NCI-H2196 (cell line): ENCODE measurements at regions not wholly inside any gene's neighbourhood (a gene's known extent, or its start where the extent isn't known, plus 50 kb on each side); places are given as distances from the start of the nearest gene placed in this dataset.

Experiments used
- DNase-seq: peaks from one replicate; lab custom pipeline; 2025; ENCODE audit not compliant: unreplicated experiment; lab: John Stamatoyannopoulos, UW

DNA sequence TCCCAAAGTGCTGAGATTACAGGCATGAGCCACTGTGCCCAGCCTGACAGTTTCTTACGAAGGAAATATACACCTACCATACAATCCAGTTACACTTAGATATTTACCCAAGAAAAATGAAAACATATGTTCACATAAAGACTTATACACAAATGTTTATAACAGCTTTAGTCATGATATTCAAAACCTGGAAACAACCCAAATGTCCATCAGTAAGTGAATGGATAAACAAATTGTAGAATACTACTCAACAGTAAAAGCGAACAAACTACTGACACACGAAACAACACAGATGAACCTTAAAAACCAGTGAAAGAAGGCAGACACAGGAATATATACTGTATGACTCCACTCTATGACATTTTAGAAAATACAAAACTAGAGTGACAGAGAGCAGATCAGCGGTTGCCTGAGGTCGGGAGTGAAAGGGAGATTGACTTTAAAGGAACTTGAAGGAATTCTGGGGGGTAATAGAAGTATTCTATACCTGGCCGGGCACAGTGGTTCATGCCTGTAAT, 83.6 kb downstream of the SPRING1 start:
- DNase-seq, result no peak

DNA sequence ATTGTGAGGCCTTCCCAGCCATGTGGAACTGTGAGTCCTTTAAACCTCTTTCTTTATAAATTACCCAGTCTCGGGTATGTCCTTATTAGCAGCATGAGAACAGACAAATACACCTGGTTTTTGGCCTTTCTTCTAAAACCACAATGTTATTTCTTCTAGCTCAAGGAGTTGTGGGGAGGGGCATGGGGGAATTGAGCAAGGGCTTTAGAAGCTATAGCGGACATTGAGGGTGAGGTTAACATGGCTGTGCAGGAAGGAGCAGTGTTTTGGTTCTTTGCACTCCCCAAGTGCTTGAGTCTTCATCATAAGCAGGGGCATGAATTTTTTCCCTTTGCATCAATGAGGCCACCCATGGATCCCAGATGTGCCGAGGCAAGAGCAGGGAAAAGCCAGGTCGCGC, 86.8 kb downstream of the SPRING1 start:
- no peak for DNase-seq

DNA sequence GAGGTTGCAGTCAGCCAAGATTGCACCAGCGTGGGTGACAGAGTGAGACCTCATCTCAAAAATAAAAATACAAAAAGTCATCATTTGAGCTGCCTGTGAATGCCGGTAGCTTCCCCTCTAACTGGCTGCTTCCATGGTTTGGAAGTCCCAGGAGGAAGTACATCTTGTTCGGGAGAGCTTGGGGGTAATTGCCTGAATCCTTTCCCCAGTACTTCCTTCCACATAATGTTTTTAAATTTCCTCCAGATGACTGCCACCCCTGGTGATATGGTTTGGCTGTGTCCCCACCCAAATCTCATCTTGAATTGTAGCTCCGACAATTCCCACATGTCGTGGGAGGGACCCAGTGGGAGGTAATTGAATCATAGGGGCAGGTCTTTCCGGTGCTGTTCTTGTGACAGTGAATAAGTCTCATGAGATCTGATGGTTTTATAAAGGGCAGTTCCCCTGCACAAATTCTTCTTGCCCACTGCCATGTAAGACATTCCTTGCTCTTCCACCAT, 87.2 kb downstream of the SPRING1 start:
- no peak for DNase-seq

DNA sequence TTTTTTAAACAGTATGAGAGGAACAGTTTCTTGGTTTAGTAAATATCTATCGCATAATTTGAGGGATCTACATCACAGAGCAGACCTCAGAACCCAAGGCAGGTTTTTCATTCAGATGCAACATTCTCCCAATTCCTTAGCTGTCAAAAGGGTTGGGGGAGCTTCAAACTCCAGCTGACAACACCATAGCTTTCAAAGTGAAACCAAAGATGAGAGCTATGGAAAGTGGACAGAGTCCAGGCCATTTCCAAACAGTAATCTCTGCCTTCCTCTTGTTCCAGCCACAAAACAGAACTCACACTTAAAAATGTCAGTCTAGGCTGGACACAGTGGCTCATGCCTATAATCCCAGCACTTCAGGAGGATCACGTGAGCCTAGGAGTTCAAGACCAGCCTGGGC, 87.8 kb downstream of the SPRING1 start:
- DNase-seq, result no peak

DNA sequence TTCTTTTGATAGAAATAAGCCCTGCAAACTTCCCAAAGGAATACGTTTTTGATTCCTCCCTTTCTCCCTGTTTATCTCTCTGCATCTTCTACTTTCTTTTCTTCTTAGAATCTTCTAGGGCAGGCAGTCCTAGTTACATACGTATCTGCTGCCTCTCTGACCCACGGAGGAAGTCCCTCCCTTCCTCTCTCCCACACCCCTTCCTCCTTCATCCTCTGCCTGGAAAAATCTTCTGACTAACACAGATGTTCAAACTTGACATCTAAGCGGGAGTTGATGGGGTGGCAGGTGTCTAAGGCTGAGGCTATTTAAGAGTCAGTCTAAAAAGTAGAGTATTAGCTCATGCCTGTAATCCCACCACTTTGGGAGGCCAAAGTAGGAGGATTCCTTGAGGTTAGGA, 88.6 kb downstream of the MAP1LC3B2 start:
- DNase-seq, result no peak

DNA sequence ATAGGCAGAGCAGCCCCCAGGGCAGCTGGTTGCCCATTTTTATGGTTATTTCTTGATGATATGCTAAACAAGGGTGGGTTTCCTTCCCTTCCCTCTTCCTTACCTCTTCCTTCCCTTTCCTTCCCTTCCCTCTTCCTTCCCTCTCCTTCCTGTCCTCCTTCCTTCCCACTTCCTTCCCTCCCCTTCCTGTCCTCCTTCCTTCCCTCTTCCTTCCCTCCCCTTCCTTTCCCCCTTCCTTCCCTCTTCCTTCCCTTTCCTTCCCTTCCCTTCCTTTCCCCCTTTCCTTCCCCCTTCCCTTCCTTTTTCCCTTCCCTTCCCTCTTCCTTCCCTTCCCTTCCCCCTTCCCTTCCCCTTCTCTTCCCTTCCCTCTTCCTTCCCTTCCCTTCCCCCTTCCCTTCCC, 87.7 kb downstream of the MAP1LC3B2 start:
- no peak for DNase-seq

DNA sequence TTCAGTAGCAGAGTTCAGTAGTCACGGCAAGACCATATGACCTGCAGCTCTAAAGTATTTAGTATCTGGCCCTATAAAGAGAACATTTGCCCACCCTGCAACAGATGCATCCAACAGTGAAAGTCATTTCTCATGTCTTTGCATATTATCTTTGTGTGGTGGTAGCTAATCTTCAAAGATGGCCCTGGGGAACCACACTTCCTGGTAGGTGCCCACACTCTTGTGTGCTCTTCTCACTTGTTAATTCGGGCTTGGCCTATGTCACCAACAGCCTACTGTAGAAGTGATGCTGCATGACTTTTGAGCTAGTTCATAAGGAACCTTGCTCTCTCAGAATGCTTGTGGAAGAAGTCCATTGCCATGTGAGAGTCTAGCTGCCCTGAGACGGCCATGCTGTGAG, 85.6 kb downstream of the MAP1LC3B2 start:
- no peak for DNase-seq

DNA sequence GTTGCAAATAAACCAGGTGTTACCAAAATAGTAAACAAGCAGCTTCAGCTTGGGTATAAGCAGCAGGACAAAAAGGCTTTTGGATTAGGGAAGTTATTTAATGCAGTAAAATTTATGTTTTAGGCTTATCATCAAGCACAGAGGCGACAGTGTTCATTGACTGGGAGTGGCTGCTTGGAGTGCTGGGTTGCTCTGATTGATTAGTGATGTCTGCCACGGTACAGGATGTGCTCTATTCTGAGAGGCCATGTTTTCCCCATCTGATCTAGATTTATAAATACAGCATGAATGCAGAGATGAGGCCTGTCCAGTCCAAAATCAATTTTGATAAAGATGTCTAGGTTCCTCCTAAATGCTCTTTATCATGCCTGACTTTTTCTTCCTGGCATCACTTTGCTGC, 83.5 kb downstream of the MAP1LC3B2 start:
- no peak for DNase-seq

DNA sequence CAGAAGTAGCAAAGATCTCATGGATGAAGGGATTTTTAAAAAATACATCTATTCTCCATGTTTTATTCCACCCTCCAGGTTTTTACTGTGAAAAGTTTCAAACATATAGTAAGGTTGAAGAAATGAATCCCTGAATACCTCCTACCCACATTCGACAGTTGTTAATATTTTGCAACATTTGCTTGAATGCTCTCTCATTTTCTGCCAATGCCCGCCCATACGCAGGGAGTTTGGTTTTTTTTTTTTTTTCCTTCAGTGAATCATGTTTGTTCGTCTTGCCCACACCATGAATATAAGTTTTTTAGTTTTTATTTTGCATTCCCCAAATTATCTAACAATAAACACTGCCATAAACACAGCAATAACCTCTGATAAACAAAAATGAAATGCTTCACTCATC, 82.9 kb downstream of the MAP1LC3B2 start:
- DNase-seq, result no peak

DNA sequence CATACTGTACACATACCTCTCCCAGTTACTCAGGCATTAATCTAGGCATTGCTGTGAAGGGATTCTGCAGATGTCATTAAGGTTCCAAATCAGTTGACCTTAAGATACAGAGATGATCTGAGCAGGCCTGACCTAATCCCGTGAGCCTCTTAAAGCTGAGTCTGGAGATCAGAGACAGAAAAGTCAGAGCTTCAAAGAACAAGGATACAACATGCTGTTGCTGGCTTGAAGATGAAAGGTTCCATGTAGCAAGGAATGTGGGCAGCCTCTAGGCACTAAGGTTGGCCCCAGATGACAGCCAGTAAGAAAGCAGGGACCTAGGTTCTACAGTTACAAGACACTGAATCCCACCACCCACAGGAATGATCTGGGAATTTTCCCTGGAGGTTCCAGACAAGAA, 81.1 kb downstream of the MAP1LC3B2 start:
- DNase-seq, result no peak

DNA sequence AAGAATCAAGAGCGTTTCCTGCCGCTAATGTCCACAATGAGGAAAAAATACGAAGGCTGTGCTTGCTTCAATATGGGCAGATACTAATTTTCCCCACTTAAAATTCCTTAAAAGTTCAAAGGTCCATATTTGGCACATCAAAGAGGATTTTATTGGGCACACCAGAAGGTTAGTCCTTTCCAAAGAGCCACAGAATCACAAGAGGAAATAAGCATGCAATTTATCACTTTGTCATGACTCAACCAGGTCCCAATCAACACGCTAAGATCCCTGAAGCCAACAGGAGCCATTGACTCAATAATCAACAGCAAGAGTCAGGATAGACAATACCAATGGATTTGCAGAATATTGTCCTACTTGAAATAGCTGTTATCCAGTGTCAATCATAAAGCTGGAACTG, 80.6 kb downstream of the MAP1LC3B2 start:
- no peak for DNase-seq

DNA sequence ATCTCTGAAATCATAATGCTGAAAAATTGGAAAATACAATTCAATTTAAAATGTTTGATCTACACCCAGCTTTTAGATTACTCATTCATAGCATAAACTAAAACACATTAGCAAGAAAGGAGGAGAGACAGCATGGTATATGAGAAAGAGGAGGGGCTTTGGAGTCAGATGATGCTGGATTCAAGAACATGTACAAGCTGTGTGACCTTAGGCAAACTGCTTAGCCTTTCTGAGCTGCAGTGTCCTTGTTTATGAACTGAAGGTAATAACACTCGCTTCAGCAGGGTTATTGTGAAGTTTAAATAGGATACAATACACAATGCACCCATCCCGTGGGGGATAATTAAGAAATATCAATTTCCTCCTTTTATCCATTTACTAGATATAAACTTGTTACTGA, 79.2 kb downstream of the MAP1LC3B2 start:
- DNase-seq, result no peak

DNA sequence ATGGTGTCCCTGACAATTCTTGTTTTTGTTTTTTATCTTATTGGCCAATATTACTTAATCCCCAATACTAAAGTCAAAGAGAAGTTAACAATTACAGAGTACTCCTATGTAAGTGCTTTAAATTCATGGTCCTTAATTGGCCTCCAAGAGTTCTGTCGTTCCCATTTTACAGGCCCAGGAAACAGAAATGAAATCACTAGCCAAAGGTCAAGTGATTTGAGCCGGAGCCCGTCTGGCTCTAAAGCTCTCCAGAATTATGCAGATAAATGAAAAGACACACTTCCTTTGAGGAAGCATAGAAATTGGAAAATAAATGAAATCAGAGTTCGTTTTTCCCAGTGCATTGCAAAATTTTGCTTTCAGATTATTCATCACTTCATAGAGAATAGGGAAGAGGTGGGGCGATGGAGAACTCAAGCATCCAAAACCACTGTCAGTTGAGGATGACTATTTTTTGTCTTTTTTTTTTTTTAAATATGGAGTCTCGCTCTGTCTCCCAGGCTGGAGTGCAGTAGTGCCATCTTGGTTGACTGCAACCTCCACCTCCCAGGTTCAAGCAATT, 78.5 kb downstream of the MAP1LC3B2 start:
- DNase-seq, result no peak

DNA sequence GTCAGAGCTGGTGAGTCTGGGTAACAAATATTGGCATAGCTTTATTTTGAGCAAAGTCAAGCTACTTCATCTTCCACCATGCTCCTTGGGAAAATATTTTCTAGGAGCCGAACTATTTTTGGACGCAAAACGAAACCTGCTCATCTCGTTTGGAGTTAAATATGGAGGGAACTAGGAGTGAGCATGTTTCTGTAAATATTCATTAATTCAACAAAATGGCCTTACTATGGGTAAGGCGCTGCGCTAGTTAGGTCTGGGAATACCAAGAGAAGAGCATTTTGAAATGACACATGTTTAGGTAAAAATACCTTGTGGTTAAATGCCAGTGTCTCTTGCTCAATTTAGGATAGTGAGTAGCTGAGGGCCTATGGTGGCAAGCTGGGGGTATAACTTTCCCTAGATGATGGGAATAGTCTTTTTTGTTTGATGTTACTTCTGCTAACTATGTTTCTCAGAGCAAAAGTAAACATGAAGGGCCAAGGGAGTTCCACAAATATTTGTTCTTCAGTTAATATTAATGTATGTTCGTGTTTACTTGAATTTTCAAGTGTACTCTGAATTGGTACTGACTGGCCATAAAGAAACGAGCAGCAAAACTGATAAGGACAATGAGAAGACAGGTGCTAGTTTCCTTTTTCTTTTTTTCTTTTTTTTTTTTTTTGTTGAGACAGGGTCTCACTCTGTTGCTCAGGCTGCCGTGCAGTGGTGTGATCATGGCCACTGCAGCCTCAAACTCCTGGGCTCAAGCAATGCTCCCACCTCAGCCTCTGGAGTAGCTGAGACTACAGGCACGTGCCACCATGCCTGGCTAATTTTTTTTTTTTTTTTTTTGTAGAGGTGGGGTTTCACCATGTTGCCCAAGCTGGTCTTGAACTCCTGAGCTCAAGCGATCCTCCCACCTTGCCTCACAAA, 77.7 kb downstream of the MAP1LC3B2 start:
- DNase-seq, result no peak

DNA sequence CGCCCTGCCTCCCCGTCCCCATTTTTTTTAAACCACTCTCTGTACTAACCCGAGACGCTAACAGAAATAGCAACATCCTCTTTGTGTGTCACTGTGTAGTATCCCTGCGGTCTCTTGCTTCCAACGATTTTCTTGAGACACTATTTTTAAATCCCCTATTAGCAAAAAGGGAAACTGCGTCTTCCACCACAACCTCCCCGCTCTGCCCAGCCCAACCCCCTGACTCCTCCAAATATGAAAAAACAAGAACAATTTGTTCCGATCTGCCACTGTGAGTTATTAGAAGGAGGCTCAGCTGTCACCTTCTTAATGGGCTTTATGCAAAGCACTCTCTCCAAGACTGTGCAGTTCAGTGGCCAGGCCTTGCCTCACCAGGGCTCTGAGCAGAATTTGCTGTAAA, 76.3 kb downstream of the MAP1LC3B2 start:
- no peak for DNase-seq

DNA sequence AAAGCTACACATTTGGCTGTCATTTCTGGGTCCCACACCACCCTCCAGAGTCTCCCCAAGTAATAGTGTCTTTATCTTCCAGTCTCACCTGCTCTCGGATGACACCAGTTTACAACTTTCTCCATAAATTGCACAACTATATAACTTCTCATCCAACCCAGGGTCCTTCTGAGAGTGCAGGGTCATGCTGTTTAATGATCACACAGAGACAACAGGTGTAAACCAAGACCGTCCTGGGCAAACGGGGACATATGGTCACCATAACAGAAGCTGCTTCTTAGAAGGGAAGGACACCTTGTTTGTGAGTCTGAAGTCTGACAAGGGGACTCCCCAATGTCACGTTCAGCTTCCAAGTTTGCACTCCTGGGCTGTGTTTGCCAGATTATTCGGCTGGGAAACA, 74.3 kb downstream of the MAP1LC3B2 start:
- no peak for DNase-seq

DNA sequence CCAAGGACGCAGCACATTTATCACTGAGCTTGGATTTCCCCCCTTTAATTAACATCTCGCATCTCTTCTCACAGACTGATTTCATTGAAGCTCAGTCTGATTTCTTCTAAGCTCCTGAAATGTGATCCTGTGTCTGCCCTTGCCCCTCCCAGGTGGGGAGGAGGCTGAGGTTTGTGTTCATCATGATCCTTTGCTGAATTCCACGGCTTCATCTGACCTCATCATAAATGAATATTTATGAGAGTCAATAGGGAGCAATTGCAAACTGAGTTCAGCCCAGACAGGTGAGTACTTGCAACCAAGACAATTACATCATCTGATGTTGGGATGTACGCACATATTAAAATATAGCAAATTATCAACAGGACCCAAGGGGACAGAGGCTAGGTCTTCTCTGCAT, 72.4 kb downstream of the MAP1LC3B2 start:
- no peak for DNase-seq

DNA sequence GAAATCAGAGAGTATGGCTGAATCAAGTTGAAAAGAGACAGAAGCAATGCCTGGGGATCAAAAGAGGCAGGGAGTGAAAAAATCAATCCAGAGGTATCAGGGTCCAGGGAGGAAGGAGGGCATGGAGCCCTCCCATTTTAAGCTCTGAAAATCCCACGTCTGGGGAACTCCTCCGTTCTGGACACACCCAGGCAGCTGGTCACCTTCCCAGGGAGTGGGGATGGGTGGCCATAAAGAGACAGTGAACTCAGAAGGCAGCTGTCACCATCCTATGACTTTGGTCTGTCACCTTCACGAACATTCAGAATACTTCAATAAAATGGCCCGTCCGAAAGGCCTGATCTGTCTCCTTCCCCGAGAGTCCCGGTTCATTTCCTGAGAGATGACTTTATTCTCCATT, 71.6 kb downstream of the MAP1LC3B2 start:
- no peak for DNase-seq

DNA sequence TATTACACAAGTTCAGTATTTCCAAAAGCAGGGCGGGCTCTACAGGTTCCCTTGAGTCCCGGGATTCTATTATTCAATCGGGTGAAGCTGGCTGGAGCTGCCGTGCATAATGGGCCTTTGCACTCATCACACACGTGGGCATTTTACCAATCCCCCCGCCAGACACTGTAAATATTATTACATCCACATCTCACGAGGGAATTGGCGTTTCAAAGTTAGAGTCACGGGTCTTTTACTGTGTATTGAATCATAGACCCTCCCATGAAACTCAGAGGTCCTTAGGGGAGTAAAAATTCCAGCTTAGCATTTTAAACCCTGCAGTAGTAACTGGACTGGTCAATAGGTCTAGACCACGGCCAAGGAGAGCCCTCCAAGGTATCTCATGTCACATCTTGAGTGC, 70.3 kb downstream of the MAP1LC3B2 start:
- no peak for DNase-seq

DNA sequence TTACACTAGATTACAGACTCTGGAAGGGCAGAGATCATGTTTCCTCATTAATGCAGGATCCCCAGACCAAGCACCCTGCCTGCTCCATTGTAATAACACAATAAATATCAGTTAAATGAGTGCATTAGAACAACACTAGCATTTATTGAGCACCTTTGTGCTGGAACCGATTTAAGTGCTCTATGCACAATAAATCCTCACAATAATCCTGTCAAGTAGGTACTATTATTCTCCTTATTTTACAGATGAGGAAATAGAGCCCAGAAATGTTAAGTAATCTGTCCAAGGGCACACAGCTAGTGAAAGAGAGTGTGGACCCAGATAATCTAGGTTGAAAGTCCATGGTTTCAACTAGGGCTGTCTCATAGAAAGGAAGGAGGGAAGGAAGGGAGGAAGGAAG, 69.8 kb downstream of the MAP1LC3B2 start:
- DNase-seq, result no peak

DNA sequence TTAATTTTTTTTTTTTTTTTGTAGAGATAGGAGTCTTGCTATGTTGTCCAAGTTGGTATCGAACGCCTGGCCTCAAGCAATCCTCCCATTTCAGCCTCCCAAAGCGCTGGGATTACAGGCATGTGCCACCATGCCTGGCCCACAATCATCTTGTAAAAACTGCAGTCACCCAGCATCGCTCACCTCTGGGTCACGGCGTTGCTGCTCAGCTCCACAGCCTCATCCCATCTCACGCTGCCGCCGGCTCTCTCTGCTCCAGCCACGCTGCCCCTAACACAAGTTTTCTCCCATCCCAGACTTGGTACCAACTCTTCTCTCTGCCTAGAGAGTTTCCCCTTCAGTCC, 69.2 kb downstream of the MAP1LC3B2 start:
- DNase-seq, result no peak
